NCI-H524 treated with DMSO at 0.1 percent for 48 hours (cell line): ENCODE measurements at regions not wholly inside any gene's neighbourhood (a gene's known extent, or its start where the extent isn't known, plus 50 kb on each side); places are given as distances from the start of the nearest gene placed in this dataset.

ENCODE experiments used
- DNase-seq: peaks from one replicate; lab custom pipeline; 2025; lab: John Stamatoyannopoulos, UW

DNA sequence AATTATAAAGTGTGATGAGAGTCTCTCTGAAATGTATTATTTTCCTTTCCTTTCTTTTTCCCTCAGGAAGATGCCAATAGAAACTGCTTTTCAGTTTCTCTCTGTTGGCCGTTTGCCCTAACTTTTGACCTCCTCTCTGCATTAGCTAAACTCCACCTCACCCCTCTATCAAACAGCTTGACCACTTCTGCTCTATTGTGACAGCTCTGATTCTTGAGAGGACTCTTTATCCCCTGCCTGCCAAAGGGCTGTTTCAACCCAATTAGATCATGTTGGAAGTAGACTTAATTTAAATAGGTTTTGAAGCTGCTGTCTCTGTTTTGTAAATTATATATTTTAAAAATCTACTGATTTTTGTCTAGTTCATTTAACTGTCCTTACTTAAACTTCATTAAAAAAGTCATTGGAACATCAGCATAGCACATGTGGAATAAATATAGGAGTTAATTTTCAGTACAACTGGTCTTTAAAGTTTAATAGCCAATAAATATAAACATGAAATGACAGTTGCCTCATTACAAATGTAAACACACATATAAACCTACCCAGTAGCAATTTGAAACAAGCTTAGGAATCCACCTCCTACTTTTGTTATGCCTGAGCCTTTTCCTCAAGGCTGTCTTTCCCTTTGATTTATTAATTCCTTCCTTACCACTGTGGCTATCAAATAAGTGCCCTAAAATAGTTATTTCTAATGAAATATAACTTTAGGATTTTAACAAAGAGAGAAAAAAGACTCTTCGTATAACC, 152.0 kb downstream of the CHRM3 start:
- no peak for DNase-seq

DNA sequence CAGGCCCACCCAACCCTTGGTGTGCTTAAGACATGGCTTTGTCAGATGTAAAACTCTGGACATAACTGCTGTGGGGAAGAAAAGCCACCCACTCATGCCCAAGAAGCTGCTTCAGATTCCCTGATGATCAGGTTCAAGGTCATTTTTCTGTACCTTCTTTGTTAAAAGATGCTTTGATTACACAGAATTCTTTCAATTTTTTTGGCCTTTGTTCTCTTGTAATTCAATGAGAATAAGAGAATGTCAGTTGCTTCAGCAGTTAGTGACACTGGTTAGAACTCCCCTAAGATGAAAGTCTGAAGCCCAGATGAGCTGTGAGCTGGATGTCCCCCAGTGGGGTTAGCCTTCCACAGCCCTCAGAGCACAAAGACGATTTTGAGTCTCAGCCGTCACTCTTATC, 152.7 kb downstream of the CHRM3 start:
- no peak for DNase-seq

DNA sequence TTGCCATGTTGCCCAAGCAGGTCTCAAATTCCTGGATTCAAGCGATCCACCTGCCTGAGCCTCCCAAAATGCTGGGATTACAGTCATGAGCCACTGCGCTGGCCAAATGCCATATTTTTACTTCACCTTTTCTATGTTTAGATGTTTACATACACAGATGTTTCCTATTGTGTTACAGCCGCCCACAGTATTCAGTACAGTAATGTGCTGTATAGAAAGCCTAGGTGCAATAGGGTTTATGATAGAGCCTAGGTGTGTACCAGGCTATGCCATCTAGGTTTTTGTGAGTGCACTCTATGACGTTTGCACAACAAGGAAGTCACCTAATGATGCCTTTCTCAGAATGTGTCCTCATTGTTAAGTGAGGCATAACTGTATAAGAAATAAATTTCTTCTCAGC, 153.4 kb downstream of the CHRM3 start:
- DNase-seq: no peak

DNA sequence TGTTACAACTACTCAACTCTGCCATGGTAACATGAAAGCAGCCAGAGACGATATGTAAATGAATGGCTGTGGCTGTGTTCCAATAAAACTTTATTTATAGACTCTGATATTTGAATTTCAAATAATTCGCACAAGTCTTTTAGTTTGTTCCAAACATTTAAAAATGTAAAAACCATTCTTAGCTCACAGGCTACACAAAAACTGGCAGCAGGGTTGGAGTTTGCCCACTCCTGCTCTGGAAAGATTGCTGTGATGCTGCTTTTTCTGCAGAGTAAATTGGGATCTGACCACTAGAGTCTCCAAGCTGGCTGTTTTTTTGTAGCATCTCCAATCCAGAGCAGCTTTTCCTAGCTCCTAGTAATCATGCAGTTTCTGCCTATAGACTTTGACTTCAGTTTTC, 157.5 kb downstream of the CHRM3 start:
- DNase-seq: no peak

DNA sequence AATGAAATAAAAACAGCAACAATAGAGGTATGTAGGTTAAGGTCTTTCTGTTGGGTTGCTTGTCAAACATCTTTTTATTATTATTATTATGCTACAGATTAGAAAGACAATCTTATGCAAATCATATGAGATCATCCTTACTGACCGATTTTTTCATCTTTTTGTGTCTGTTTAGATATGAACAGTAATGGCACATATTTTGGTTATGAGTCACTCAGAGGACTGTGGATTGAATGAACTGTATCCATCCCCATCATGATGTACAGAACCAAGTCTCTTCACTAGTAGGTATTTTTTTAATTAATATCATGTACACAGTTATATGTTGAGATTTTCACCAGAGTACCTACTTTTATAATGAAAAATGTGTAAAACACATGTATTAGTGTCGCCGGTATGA, 159.1 kb downstream of the CHRM3 start:
- DNase-seq: no peak

DNA sequence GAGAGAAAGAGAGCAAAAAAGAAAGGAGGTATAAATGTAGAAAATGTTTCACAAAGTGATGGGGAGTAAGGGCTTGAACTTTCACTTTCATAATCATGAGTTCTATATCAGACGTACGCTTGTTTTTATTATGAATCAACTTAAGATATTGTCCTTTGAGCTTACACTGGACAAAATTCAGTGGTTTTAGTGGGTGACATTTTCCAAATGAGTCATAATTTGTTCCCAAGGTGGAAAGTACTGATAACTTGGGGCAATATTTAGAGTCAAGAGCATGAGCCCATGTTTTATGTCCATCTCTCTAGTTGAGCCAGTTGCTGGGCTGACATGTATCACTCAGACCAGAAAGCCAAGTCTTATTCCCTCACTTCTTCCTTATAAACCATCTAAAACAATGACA, 161.6 kb downstream of the CHRM3 start:
- no peak for DNase-seq

DNA sequence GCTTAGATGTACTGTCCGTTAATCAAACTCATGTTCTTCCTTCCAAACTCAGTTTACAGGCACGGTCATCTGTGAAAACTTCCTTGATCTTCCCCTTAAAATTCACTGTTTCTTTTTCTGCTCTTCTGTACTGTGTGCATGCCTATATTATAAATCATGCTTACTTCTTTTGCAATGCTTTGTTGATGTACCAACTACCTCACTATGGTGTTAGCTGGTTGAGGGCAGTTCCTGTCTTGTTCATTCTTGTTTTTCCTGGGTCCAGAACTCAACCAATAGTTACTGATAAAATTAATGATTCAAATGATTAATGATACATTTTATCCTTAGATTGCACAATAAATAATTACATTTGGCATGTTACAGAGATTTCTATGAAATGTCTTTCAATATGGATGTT, 163.8 kb downstream of the CHRM3 start:
- no peak for DNase-seq

DNA sequence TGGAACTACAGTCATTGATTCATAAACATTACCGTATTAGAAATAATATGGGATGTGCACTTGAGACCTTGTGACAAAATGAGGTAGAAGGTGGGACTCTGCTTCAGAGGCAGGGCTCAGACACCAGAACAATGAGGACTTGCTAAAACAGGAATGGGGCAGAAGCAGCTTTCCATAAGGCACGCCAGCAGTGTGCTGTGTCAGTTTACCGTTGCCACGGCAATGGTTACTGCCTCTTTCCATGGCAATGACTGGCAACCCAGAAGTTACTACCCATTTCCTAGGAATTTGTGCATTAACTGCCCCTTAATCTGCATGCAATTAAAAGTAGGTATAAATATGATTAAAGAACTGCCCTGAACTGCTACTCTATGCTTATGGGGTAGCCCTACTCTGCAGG, 169.0 kb downstream of the CHRM3 start:
- DNase-seq: no peak

DNA sequence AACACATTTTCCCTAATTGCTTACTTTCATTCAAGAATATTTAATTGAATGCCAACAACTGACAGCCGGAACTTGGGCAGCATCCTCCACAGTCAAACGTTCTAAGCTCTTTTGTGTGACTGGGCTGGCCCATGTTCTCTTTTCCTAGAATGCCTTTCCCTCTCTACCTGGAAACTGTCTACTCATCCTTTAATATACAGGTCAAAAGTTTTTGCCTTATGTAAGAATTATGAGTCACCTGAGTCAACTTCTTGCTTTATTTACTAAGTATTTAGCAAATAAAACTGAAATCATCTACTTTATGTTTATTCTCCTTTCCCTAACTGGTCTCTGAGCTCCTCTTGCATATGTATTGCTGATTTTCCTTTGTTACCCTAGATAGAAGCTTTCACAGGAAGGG, 172.2 kb downstream of the CHRM3 start:
- DNase-seq: no peak

DNA sequence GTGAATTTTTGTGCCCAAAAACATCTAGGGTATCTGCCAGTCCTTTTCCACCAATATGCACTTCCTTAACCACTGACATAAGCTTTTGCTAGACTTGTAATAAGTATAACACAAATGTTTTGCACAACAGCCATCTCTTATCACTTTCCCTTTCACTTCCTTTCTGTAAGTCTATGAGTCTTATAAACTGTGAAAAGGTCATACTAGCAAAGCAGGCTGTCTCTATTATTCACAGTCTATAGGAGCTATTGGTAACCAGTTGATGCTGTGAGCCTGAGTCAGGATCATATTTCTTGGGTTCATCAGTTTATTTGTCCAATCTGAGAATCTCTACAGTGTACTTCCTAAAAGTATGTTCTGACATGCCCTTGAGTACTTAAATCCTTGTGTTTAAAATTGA, 172.6 kb downstream of the CHRM3 start:
- no peak for DNase-seq

DNA sequence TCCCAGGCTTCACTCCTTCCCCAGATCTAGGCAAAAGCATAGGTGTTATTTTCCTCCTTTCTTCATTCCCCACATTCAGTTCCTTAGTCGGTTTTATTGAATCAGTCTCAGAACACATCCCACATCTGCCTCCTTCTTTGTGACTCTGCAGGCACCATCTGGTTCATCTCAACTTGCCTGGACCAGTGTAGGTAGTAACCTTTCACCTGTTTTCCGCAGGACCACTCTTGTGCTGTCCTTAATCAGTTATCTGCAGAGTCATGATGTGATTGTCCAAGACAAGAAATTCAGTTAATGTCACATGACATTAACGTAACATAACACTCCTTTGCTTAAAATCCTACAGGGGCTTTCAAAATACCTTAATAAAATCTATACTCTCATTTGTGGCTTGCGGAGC, 174.6 kb downstream of the CHRM3 start:
- no peak for DNase-seq

DNA sequence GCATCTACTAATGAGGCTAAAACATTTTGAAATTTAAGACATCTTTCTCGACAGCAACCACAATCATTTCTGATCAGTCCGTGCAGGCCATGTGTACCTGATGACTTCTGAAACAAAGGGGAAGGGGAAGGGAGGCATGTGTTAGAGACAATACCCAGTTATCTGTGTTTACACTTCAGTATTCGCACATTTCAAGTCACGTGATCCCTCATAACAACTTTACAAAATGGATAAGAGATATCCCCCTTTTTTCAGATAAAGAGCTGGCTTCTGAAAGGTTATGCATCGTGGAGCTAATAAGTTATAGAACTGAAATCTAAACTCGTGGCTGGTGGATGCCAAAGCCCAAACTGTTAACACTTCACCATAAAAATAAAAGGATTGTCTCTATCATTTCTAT, 175.7 kb downstream of the CHRM3 start:
- no peak for DNase-seq

DNA sequence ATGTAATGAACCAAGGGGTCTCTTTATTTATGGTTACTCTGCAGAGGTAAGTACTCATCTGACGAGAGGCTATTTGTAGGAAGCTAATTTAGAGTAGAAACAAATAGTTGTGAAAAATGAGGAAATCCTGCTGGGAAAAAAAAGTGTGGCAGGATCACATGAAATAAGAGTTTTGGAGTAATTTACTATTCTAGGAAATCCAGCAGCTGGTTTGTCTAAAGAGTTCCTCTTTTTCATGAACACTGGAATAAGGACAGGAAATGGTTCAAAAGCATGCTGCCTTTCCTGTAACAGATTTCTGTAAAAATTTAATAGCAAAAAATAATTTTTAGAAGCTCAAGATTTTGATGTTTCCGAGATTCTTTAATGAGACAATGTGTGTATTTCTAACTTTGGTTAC, 177.3 kb downstream of the CHRM3 start:
- no peak for DNase-seq

DNA sequence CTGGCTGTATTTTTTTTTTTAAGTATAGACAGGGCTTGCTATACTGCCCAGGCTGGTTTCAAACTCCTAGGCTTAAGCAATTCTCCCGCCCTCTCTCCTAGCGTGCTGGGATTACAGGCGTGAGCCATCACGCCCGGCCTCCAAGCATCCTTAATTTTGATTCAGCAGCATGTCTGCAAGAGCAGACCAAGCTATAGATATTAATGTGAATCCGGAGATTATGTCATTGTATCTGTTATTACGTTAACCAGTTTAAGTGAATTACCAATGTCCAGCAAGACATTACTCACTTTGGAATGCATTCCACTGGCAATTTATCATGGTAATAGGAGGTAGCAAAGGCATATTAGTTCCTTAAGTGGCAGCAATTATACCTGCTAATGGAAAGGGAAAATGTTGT, 179.7 kb downstream of the CHRM3 start:
- no peak for DNase-seq

DNA sequence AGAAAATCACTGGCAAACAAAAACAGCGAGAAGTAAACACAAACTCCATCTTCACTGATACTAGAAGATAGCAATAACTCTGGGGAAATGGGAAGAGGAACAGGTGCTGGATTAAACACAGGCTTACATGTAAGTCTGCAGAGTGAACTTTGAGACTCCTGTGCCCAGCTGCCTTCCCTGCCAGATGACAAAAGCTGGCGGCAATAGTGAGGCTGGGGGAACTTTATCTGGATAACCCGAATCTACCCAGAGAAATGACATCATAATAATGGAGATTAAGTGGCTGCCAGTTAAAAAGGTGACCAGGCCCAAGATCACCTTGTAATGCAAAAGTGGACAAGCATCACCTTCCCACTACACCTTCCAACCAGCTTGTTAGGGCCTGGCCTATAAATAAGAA, 184.5 kb downstream of the CHRM3 start:
- DNase-seq: no peak

DNA sequence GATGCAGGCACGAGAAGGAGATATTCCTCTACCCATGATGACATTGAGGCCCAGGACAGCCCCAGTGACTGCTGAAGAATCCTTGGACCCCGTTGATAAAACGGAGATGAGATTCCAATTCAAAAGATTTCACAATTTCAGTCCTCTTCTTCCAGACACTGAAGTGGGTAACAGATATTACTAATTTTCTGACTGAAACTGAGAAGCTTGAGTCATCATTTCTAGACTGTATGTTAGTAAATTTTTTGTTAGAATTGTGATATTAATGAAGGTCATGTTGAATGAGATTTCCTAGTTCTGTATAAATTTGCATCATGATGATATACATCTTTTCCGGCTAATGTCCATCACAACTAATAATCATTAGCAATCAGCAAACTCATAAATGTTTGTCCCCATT, 185.8 kb downstream of the CHRM3 start:
- DNase-seq: no peak

DNA sequence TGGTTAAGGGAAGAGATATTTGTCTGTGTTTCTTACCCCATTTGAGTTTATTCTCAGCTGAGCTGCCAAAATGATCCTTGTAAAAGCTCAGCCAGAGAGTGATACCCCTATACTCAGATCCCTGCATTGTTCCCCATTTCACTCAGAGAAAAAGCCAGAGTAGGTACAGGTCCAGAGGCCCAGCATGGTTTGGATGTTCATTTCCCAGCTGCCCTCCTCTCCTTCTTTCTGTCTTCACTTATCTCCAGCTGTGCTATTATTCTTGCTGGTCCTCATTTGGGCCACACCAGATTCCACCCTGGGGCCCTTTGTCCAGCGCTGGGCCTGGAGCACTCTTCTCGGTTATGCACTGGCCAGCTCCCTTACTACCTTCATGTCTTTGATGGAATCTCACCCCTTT, 187.7 kb downstream of the CHRM3 start:
- DNase-seq: no peak

DNA sequence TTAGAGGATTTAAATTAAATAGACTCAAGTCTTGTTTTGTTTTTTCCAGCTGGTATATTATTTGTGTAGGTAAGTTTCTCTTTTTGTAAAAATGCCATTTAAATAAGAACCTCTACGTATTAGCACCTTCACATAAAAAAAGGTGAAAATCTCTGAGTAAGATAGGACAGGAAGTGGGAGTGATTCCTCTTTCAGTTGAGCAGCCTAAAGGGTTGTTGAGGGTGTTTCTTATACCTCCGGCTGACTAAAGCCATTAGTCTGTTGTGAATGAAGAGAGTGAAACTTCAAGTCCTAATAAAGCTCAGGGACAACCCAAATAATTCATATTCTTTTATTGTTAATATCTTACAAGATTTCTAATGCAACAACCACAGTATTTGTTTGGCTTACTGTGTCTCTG, 188.7 kb downstream of the CHRM3 start:
- no peak for DNase-seq

DNA sequence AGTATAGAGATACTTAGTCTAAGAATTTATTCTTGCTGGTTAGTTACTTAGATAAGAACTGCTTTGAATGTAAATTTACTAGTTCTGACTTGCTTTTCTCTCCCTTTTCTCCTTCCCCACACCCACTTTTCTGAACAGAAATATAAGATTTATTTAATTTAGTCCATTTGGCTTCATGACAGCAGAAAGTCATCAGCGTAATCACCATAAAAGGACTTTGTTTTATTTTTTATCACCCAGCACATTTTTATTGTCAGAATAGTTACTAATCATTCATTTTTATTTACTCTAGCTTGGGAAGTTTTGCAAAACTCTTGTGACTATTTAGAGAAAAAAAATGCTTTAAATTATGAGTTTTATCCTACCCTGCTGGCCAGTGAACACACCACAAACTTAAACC, 197.2 kb downstream of the CHRM3 start:
- no peak for DNase-seq

DNA sequence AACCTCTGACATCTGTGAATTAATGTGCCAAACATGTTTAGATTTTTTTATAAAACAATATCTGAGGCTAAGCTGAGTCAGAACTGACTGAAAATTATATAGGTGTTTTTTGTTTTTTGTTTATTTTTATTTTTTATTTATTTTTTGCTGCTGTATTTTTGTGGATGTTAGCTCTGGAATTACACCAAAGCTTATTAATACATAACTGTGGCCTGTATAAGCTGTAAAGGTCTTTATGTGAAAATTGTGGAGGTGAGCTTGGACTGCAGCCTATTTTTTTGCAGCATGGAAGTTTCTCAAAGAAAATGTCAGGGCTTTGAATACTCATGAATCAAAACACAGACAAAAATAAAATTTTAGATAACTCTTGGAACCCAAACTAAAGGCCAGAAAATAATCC, 199.8 kb downstream of the CHRM3 start:
- DNase-seq: no peak

DNA sequence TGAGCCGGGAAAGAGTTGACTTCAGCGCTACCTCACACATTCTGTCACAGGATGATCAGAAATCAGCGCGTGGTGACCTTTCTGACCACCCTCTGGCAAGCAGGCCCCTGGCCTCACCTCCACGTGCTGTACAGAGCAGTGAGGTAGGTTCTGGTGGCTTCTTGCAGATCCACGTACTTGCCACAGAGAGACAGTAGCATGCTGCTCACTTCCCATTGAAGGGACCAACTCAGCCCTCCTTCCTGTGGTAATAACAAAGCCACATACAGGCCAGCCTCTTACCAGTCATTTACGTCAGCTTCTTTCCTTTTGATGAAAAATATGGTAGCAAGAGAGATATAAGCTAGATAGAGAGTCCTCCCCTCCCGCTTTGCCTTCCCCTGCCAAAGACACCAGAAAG, 200.7 kb downstream of the CHRM3 start:
- DNase-seq: no peak

DNA sequence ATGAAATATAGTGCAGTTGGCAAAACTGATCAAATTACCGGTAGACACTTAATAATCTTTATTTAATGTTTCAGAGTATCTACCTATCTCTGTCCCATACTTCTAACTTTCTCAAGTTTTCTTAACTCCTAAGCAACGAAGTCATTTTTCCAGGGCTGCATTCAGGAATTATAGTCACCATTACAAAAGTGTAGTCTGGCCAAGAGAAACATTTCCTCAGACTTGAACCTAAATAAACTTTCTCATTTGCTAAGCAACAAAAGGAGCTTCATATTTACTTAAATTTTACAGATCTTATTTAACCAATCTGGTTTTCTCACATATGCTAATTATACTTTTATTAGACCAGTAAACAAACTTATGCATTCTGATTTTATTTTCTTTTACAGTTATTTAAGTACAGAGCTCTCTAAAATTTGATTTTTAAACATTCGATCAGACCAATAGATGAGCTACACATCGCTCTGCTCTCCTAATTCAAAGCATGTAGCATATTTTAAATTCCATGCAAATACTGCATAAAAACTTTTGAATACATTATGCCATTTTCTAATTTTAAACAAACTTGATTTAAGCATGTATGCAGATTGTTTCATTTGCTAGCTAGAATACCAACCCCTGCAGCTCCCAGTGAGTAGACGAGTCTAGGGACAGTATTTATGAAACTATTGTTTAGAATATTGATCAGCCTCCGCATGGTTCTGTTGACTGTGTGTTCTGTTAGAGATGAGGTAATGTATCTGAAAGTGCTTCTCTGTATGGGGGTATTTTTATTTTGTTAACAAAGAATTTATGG, 201.4 kb downstream of the CHRM3 start:
- no peak for DNase-seq

DNA sequence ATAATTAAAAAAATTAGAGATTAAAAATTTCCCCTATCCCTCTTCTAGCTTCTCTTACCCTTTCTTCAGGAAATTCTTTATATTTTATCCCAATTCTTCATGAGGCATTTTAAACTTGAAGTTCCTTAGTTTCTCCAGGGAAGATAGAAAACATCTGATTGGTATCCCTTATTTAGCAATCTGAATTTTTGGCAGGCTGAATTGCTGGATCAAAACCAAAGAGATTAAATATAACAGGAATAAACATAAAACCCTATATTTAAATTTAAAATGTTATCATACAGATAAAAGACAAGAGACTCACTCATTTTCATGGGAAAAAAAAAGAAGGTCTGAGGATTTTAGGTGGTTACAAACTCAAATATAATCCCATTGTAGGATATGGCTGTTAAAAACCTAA, 204.2 kb downstream of the CHRM3 start:
- DNase-seq: no peak

DNA sequence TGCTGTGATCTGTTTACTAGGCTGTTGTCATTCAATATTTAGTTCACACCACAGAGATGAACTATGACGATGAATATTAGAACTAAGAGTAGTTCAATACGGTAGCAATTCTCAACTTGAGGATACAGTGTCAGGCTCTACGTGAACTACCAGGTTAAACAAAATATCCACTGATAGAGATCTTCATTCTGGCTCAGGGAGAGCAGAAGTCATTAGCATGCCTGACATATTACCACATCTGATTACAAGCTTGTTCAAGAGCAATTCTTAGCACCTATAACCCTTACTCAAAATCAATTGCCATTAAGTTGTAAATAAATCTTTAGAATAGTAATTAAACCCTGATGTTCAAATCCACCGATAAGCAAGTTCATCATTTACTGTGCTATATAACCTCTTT, 207.2 kb downstream of the CHRM3 start:
- DNase-seq: no peak
